Neutrophil (primary cell): ENCODE measurements at regions not wholly inside any gene's neighbourhood (a gene's known extent, or its start where the extent isn't known, plus 50 kb on each side); places are given as distances from the start of the nearest gene placed in this dataset.

Source experiments
- H3K27ac ChIP-seq: fragments of 200-600 bp; sonication (generic); 2 replicates; pipeline ENCODE4 v1.5.1; 2016; ENCODE audit warnings: mild to moderate bottlenecking, moderate library complexity
- H3K27me3 ChIP-seq: fragments of 200-600 bp; sonication (generic); 2 replicates; pipeline ENCODE4 v1.6.0; 2016; ENCODE audit warnings: mild to moderate bottlenecking
- H3K36me3 ChIP-seq: fragments of 200-600 bp; sonication (generic); 2 replicates; pipeline ENCODE4 v1.5.1; 2017
- H3K4me1 ChIP-seq, 2 experiments: fragments of 200-600 bp in 1 of 2; sonication (generic) in 1 of 2; 1 replicate in 1 of 2; 2 replicates in 1 of 2; pipeline versions ENCODE4 v1.5.1 to v1.6.1; 2013 to 2016; ENCODE audit warnings: low read depth in 1 of 2, low read length in 1 of 2, mild to moderate bottlenecking in 1 of 2, moderate library complexity in 1 of 2; ENCODE audit not compliant: control insufficient read depth in 1 of 2, insufficient read depth in 1 of 2
- H3K4me3 ChIP-seq, 2 experiments: fragments of 200-600 bp in 1 of 2; sonication (generic) in 1 of 2; 1 replicate in 1 of 2; 2 replicates in 1 of 2; pipeline ENCODE4 v1.5.1; 2013 to 2016; ENCODE audit warnings: low read depth in 1 of 2, low read length in 1 of 2, mild to moderate bottlenecking in 1 of 2, moderate library complexity in 1 of 2
- H3K9me3 ChIP-seq: fragments of 200-600 bp; sonication (generic); 2 replicates; pipeline ENCODE4 v1.5.1; 2016
- CTCF ChIP-seq: fragments of 200-600 bp; sonication (generic); IDR thresholded peaks from 2 replicates; pipeline ENCODE4 v1.5.1; 2016; ENCODE audit warnings: antibody characterized with exemption

GRCh38 chr1:37107153-37107907, 73.0 kb upstream of the GRIK3 start:
- Histone ChIP-seq H3K9me3 (no peaks in the 10 kb centered on the region), H3K4me3 (no peak overlapping the region), H3K27me3 (no peaks in the 10 kb centered on the region), H3K36me3 (no peaks in the 10 kb centered on the region), H3K27ac (no peak overlapping the region), H3K4me1 (no peaks in the 10 kb centered on the region)
- no peak for TF ChIP-seq CTCF

- no peaks in the 10 kb centered on the region for H3K27me3 ChIP-seq
- H3K27ac ChIP-seq: no peak overlapping the region
- H3K9me3 ChIP-seq: no peaks in the 10 kb centered on the region
- no peak for TF ChIP-seq CTCF
- H3K36me3 ChIP-seq: no peaks in the 10 kb centered on the region
- no peaks in the 10 kb centered on the region for H3K4me1 ChIP-seq
- no peak overlapping the region for H3K4me3 ChIP-seq
Observed at GRCh38 chr1:37108596-37109188, 74.4 kb upstream of the GRIK3 start.

GRCh38 chr1:37112430-37112829, 78.1 kb upstream of the GRIK3 start:
- H3K27me3 ChIP-seq: no peaks in the 10 kb centered on the region
- no peaks in the 10 kb centered on the region for H3K9me3 ChIP-seq
- no peaks in the 10 kb centered on the region for H3K36me3 ChIP-seq
- H3K4me1 ChIP-seq: no peaks in the 10 kb centered on the region
- H3K27ac ChIP-seq: no peak overlapping the region
- no peak for TF ChIP-seq CTCF
- no peak overlapping the region for H3K4me3 ChIP-seq

- Histone ChIP-seq H3K4me3 (no peak overlapping the region), H3K27me3 (no peaks in the 10 kb centered on the region), H3K4me1 (no peaks in the 10 kb centered on the region), H3K36me3 (no peaks in the 10 kb centered on the region), H3K9me3 (no peaks in the 10 kb centered on the region), H3K27ac (no peak overlapping the region)
- no peak for TF ChIP-seq CTCF
Observed at GRCh38 chr1:37113285-37113997, 79.1 kb upstream of the GRIK3 start.

- no peaks in the 10 kb centered on the region for H3K9me3 ChIP-seq
- TF ChIP-seq CTCF: no peak
- no peak overlapping the region for H3K4me3 ChIP-seq
- H3K27ac ChIP-seq: no peak overlapping the region
- no peaks in the 10 kb centered on the region for H3K27me3 ChIP-seq
- no peaks in the 10 kb centered on the region for H3K36me3 ChIP-seq
- no peaks in the 10 kb centered on the region for H3K4me1 ChIP-seq
Observed at GRCh38 chr1:37118790-37119189, 84.5 kb upstream of the GRIK3 start.
